Mucosa of stomach (tissue), 1 donor: ENCODE measurements at regions not wholly inside any gene's neighbourhood (a gene's known extent, or its start where the extent isn't known, plus 50 kb on each side); places are given as distances from the start of the nearest gene placed in this dataset.

ENCODE experiments used
- H3K27me3 ChIP-seq: one replicate; pipeline ENCODE4 v1.7.0; 2013; ENCODE audit warnings: mild to moderate bottlenecking, low read length; ENCODE audit not compliant: control insufficient read depth, insufficient read depth
- H3K36me3 ChIP-seq: one replicate; pipeline ENCODE4 v1.7.0; 2013; ENCODE audit warnings: low read length; ENCODE audit not compliant: control insufficient read depth, insufficient read depth
- H3K4me1 ChIP-seq: one replicate; pipeline ENCODE4 v1.7.0; 2013; ENCODE audit warnings: mild to moderate bottlenecking, low read length; ENCODE audit not compliant: control insufficient read depth, insufficient read depth
- H3K4me3 ChIP-seq: one replicate; pipeline ENCODE4 v1.7.0; 2013; ENCODE audit warnings: low read length
- H3K9ac ChIP-seq: one replicate; pipeline ENCODE4 v1.7.0; 2013; ENCODE audit warnings: mild to moderate bottlenecking, low read length, moderate library complexity
- H3K9me3 ChIP-seq: one replicate; pipeline ENCODE4 v1.7.0; 2013; ENCODE audit warnings: mild to moderate bottlenecking, low read length, moderate library complexity; ENCODE audit not compliant: control insufficient read depth
- donor health status: Pancreatic carcinoma.

DNA sequence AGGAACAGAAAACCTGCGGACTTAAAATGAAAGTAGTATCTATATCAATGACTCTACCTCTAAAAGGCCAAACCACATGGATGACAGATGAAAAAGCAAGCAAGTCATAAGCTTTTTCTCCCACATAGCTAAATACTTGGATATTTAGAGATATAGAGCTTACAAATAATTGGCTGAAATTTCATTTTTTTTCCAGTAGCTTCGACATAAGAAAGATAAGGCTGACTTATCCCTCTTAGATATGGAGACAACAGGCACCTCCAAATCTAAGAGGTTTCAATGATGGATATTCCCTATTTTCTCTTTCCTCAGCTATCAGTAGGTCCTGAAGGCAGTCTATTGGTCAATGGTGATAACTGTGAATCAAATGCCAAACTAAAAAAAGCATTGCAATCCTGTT lies 460.3 kb downstream of the MEIS1 start:
- Histone ChIP-seq H3K4me3 (no peak overlapping the region), H3K27me3 (no peaks in the 10 kb centered on the region), H3K9ac (no peak overlapping the region), H3K4me1 (no peaks in the 10 kb centered on the region), H3K36me3 (no peaks in the 10 kb centered on the region), H3K9me3 (no peaks in the 10 kb centered on the region)

GRCh38 chr2:66896131-66896530 lies 461.2 kb downstream of the MEIS1 start:
- Histone ChIP-seq H3K9me3 (no peaks in the 10 kb centered on the region), H3K27me3 (no peaks in the 10 kb centered on the region), H3K36me3 (no peaks in the 10 kb centered on the region), H3K4me3 (no peak overlapping the region), H3K4me1 (no peaks in the 10 kb centered on the region), H3K9ac (no peak overlapping the region)

GRCh38 chr2:66897181-66897580 lies 462.3 kb downstream of the MEIS1 start:
- Histone ChIP-seq H3K27me3 (no peaks in the 10 kb centered on the region), H3K4me1 (no peaks in the 10 kb centered on the region), H3K9me3 (no peaks in the 10 kb centered on the region), H3K4me3 (no peak overlapping the region), H3K9ac (no peak overlapping the region), H3K36me3 (no peaks in the 10 kb centered on the region)

- Histone ChIP-seq H3K9ac (no peak overlapping the region), H3K4me3 (no peak overlapping the region), H3K9me3 (no peaks in the 10 kb centered on the region), H3K36me3 (no peaks in the 10 kb centered on the region), H3K27me3 (no peaks in the 10 kb centered on the region), H3K4me1 (no peaks in the 10 kb centered on the region)
Measured at GRCh38 chr2:66897691-66898150, 462.8 kb downstream of the MEIS1 start.

DNA sequence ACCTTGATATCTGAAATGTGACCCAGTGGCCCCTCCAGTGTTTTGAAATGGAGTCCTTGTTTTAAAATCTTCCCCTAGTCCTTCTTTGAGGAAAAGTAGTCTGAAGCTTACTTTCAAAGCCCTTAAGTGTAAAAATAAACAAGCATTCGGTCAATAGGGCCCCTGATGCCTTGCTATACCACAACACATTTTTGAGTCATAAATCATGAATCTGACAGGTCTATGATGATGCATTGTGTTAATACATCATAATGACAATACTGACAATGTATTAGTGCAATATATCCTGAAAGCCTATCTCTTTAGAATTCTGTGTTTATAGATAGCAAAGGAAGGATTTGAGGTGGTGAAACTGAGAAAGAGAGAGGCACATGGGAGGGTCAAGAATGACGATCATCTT lies 464.2 kb downstream of the MEIS1 start:
- no peaks in the 10 kb centered on the region for H3K4me1 ChIP-seq
- no peaks in the 10 kb centered on the region for H3K36me3 ChIP-seq
- no peaks in the 10 kb centered on the region for H3K9me3 ChIP-seq
- no peaks in the 10 kb centered on the region for H3K27me3 ChIP-seq
- H3K9ac ChIP-seq: no peak overlapping the region
- no peak overlapping the region for H3K4me3 ChIP-seq

- Histone ChIP-seq H3K27me3 (no peaks in the 10 kb centered on the region), H3K4me1 (no peaks in the 10 kb centered on the region), H3K9ac (no peak overlapping the region), H3K36me3 (no peaks in the 10 kb centered on the region), H3K4me3 (no peak overlapping the region), H3K9me3 (no peaks in the 10 kb centered on the region)
Measured at GRCh38 chr2:66899648-66900047, 464.7 kb downstream of the MEIS1 start.

DNA sequence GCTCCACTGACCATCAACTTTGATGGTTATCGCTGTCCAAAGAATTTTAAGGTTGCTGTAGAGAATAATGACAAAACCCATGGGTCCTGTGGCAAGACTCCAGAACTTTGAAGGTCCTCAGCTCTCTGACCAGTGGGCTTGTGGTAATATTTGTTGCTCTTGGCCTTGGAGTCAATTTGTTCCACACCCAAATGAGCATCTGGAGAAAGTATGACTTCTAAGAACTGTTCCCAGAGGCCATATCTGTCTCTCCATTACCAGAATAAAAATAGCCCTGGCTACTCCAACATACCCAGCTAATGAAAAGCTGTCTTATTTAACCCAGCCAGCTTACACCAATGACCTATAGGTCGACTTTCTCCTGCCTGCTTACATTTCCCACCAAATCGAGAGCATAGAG lies 466.4 kb downstream of the MEIS1 start:
- no peak overlapping the region for H3K9ac ChIP-seq
- no peak overlapping the region for H3K4me3 ChIP-seq
- no peaks in the 10 kb centered on the region for H3K9me3 ChIP-seq
- H3K27me3 ChIP-seq: no peaks in the 10 kb centered on the region
- H3K4me1 ChIP-seq: no peaks in the 10 kb centered on the region
- no peaks in the 10 kb centered on the region for H3K36me3 ChIP-seq

- no peaks in the 10 kb centered on the region for H3K36me3 ChIP-seq
- no peaks in the 10 kb centered on the region for H3K9me3 ChIP-seq
- H3K4me1 ChIP-seq: no peaks in the 10 kb centered on the region
- H3K9ac ChIP-seq: no peak overlapping the region
- no peak overlapping the region for H3K4me3 ChIP-seq
- no peaks in the 10 kb centered on the region for H3K27me3 ChIP-seq
Measured at GRCh38 chr2:66903183-66903582, 468.3 kb downstream of the MEIS1 start.

DNA sequence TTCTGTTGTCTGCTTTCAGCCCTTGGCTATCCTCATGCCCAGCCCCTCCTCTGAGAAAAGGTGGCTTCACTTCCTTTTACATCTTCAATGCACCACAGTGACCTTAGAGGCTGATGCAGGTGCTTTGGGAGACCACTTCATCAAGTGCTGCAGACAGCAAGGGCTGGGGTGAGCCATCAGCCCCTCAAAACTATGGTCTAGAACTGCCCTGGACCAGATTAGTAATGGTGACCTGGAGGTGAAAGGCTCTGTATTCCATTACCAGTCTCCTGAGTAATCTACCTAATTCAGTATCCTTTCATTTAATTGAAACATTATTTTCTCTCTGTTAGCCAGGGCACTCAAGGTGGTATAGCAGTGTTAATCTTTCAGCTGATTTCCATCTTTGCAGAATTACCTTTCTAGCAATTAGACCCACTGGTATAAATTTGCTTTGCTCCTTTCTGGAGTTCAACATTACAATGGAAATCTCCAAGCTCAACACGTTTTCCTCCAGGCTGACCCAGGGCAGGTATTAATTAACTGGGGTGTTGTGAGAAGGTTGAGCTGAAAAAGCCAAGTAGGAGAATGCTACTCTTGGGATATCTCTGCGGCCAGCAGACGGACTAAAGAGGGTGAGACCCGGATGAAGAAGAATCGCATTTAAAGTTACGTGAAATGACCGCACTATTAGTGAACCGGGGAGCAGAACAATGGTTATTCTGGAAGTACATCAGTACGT lies 469.0 kb downstream of the MEIS1 start:
- H3K4me1 ChIP-seq: no peaks in the 10 kb centered on the region
- no peaks in the 10 kb centered on the region for H3K36me3 ChIP-seq
- no peaks in the 10 kb centered on the region for H3K27me3 ChIP-seq
- H3K9me3 ChIP-seq: no peaks in the 10 kb centered on the region
- H3K4me3 ChIP-seq: no peak overlapping the region
- no peak overlapping the region for H3K9ac ChIP-seq

GRCh38 chr2:66915237-66915636 lies 480.3 kb downstream of the MEIS1 start:
- Histone ChIP-seq H3K36me3 (no peaks in the 10 kb centered on the region), H3K4me1 (no peaks in the 10 kb centered on the region), H3K4me3 (no peak overlapping the region), H3K27me3 (no peaks in the 10 kb centered on the region), H3K9ac (no peak overlapping the region), H3K9me3 (no peaks in the 10 kb centered on the region)

DNA sequence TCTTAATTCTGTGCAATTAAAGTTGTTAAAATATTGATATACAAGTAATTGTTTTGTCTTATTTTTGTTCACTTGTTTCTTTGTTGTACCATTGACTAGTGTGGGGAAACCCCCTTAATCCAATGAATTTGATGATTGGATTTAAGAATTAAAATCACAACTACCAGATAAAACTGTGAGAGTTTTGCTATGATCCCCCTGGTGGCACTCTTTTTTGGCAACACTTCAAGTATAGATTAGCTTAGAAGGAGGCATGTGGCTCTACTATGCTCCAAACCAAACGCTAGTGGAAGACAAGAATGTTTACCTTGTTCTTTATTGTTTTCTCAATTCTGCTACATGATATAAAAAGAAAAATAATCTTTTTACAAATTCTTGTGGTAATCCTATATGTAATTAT lies 477.8 kb upstream of the ETAA1 start:
- Histone ChIP-seq H3K27me3 (no peaks in the 10 kb centered on the region), H3K36me3 (no peaks in the 10 kb centered on the region), H3K9ac (no peak overlapping the region), H3K4me1 (no peaks in the 10 kb centered on the region), H3K4me3 (no peak overlapping the region), H3K9me3 (no peaks in the 10 kb centered on the region)

DNA sequence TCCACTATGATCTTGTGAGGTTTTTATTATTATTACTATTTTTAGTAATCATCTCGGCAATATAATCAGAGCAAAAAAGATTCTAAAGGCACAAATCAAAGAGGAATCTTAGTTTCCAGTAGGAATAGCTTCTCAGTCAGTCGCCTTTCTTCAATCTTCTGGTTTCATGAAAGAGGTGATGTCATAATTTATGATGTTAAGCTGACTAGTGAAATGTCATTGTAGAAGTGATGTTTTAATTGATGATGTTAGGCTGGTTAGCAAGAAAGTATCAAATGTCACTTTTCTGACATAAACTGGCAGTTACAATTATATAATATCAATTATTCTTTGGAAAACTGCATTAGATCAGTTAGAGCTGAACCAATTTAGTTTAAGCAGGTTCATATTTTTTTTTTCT lies 476.7 kb upstream of the ETAA1 start:
- Histone ChIP-seq H3K9me3 (no peaks in the 10 kb centered on the region), H3K9ac (no peak overlapping the region), H3K4me1 (no peaks in the 10 kb centered on the region), H3K27me3 (no peaks in the 10 kb centered on the region), H3K36me3 (no peaks in the 10 kb centered on the region), H3K4me3 (no peak overlapping the region)

GRCh38 chr2:66925128-66925527 lies 472.0 kb upstream of the ETAA1 start:
- no peaks in the 10 kb centered on the region for H3K9me3 ChIP-seq
- H3K4me3 ChIP-seq: no peak overlapping the region
- no peak overlapping the region for H3K9ac ChIP-seq
- no peaks in the 10 kb centered on the region for H3K36me3 ChIP-seq
- H3K4me1 ChIP-seq: no peaks in the 10 kb centered on the region
- no peaks in the 10 kb centered on the region for H3K27me3 ChIP-seq
